Endodermal cell (in vitro differentiated cells): ENCODE measurements at regions not wholly inside any gene's neighbourhood (a gene's known extent, or its start where the extent isn't known, plus 50 kb on each side); places are given as distances from the start of the nearest gene placed in this dataset.

ENCODE experiments used
- DNase-seq: peaks from one replicate; pipeline ENCODE4 v3.0.0-alpha.2; 2017
- H3K27ac ChIP-seq: 2 replicates; pipeline ENCODE4 v1.5.1; 2013; ENCODE audit warnings: mild to moderate bottlenecking, low read depth, low read length, moderate library complexity
- H3K27me3 ChIP-seq: 2 replicates; pipeline ENCODE4 v1.6.1; 2013; ENCODE audit warnings: mild to moderate bottlenecking, low read length, moderate library complexity; ENCODE audit not compliant: insufficient read depth, control insufficient read depth, poor library complexity, severe bottlenecking
- H3K36me3 ChIP-seq: 2 replicates; pipeline ENCODE4 v1.7.0; 2013; ENCODE audit warnings: mild to moderate bottlenecking, low read length, moderate library complexity; ENCODE audit not compliant: control insufficient read depth, insufficient read depth
- H3K4me1 ChIP-seq: one replicate; pipeline ENCODE4 v1.7.0; 2013; ENCODE audit warnings: low read length; ENCODE audit not compliant: control insufficient read depth, insufficient read depth
- H3K4me3 ChIP-seq: 2 replicates; pipeline ENCODE4 v1.5.1; 2013; ENCODE audit warnings: mild to moderate bottlenecking, low read length, moderate library complexity
- H3K9ac ChIP-seq: 2 replicates; pipeline ENCODE4 v1.6.1; 2013; ENCODE audit warnings: mild to moderate bottlenecking, low read length, moderate library complexity; ENCODE audit not compliant: poor library complexity, severe bottlenecking; ENCODE audit errors: extremely low read depth
- H3K9me3 ChIP-seq: 2 replicates; pipeline ENCODE4 v1.6.1; 2013; ENCODE audit warnings: mild to moderate bottlenecking, low read length, moderate library complexity; ENCODE audit not compliant: control insufficient read depth
- H3K27ac Mint-ChIP-seq: 2 replicates; pipeline ENCODE4 v1.8.0; 2020; ENCODE audit warnings: mixed read lengths
- H3K27me3 Mint-ChIP-seq: 2 replicates; pipeline ENCODE4 v1.8.0; 2021; ENCODE audit warnings: mild to moderate bottlenecking, mixed read lengths; ENCODE audit not compliant: insufficient read depth
- H3K36me3 Mint-ChIP-seq: 2 replicates; pipeline ENCODE4 v1.8.0; 2020; ENCODE audit warnings: low read depth, mixed read lengths
- H3K4me1 Mint-ChIP-seq: 2 replicates; pipeline ENCODE4 v1.8.0; 2020; ENCODE audit warnings: mixed read lengths
- H3K4me3 Mint-ChIP-seq: 2 replicates; pipeline ENCODE4 v1.8.0; 2020; ENCODE audit warnings: mild to moderate bottlenecking, moderate library complexity, mixed read lengths
- H3K9me3 Mint-ChIP-seq: 2 replicates; pipeline ENCODE4 v1.8.0; 2020; ENCODE audit warnings: mild to moderate bottlenecking, mixed read lengths
- WGBS, 2 experiments: methylation state at CpG; one replicate each; pipeline versions ENCODE4 v1.1.5 to v1.1.7; 2013; ENCODE audit warnings: missing lambda C conversion rate in 2 of 2, mixed read lengths in 1 of 2; ENCODE audit not compliant: insufficient coverage in 1 of 2, insufficient read length in 1 of 2; 5-methylcytosine and 5-hydroxymethylcytosine counted together
- TF ChIP-seq, protein P1 (sequence below): fragments of 200-600 bp; sonication (generic); conservative IDR thresholded peaks from 2 replicates; pipeline ENCODE4 v1.5.0; 2021; ENCODE audit warnings: antibody characterized with exemption, mild to moderate bottlenecking

DNA sequence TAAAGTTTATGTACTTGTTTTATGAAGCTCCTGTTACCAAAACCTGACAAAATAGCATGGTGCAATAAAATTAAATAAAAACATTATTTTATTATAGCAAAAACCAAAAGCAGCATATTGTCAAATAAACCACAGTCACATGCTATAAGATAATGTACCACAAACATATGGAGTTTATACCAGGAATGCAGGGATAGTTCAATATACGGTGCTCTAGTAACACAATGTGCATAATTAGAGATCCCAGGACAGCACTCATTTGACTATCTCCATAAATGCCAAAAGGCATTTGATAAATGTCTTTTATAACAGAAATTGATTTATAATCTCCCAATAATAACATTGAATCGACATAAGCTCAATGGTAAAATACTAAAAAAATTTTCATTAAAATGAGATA is 402.0 kb downstream of the RND3 start:
- peaks cover 1% of the 10 kb centered on the region for H3K9me3 Mint-ChIP-seq

DNA sequence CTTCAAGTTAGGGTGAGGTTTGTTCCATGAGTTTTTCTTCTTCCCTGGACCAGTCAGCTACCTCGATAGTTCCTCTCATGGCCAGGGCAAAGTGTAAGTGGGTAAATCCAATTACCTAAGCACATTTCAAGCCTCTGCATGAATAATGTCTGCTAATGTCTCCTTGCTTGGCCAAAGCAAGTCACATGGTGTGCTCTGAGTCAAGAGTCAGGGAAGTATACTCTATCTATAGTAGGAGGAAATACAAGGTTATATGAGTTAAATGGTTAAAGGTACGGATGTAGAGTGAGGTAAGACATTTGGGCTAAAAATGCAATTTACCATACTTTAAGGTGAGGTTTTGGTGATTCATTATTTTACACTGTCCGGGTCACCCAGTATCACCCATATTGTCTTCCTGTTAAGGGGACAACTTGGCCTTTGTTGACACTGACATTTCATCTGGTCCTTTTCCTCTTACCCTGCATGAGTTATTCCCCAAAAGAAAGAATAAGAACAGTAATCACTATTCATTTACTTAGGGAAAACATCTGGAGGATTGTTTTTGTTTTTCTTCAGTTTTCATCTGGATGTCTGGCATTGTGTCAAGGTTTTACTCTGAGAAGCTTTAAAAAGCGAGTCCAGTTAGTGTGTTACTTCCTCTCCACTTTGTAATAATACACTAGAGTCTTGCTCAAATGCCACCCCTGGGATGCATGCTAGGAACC is 405.5 kb downstream of the RND3 start:
- Mint-ChIP-seq H3K9me3 (peaks cover 1% of the 10 kb centered on the region), H3K27ac (no peak overlapping the region), H3K36me3 (no peaks in the 10 kb centered on the region), H3K4me1 (no peaks in the 10 kb centered on the region), H3K4me3 (no peak overlapping the region), H3K27me3 (no peaks in the 10 kb centered on the region)
- H3K36me3 ChIP-seq, result no peaks in the 10 kb centered on the region
- H3K9me3 ChIP-seq, result peaks cover 8% of the 10 kb centered on the region
- WGBS, 2 experiments, result 94 to 96% methylated on average over 2 to 4 of the region's 4 CpGs
- TF ChIP-seq, protein P1, sequence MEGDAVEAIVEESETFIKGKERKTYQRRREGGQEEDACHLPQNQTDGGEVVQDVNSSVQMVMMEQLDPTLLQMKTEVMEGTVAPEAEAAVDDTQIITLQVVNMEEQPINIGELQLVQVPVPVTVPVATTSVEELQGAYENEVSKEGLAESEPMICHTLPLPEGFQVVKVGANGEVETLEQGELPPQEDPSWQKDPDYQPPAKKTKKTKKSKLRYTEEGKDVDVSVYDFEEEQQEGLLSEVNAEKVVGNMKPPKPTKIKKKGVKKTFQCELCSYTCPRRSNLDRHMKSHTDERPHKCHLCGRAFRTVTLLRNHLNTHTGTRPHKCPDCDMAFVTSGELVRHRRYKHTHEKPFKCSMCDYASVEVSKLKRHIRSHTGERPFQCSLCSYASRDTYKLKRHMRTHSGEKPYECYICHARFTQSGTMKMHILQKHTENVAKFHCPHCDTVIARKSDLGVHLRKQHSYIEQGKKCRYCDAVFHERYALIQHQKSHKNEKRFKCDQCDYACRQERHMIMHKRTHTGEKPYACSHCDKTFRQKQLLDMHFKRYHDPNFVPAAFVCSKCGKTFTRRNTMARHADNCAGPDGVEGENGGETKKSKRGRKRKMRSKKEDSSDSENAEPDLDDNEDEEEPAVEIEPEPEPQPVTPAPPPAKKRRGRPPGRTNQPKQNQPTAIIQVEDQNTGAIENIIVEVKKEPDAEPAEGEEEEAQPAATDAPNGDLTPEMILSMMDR, result no peak
- no peaks in the 10 kb centered on the region for H3K4me1 ChIP-seq
- H3K27me3 ChIP-seq, result no peaks in the 10 kb centered on the region
- DNase-seq, result no peak
- no peak overlapping the region for H3K9ac ChIP-seq
- H3K4me3 ChIP-seq, result no peak overlapping the region
- H3K27ac ChIP-seq, result no peak overlapping the region

More for the DNA sequence above, 402.0 kb downstream of the RND3 start:
- Mint-ChIP-seq H3K27me3 (no peaks in the 10 kb centered on the region), H3K27ac (no peak overlapping the region), H3K4me1 (no peaks in the 10 kb centered on the region), H3K36me3 (no peaks in the 10 kb centered on the region), H3K4me3 (no peak overlapping the region)
- Histone ChIP-seq H3K27ac (no peak overlapping the region), H3K4me1 (no peaks in the 10 kb centered on the region), H3K27me3 (no peaks in the 10 kb centered on the region), H3K36me3 (no peaks in the 10 kb centered on the region), H3K4me3 (no peak overlapping the region), H3K9me3 (peaks cover 8% of the 10 kb centered on the region), H3K9ac (no peak overlapping the region)
- TF ChIP-seq, protein P1, result no peak
- no peak for DNase-seq
- WGBS, 2 experiments, result 100% methylated on average over 1 of the region's 2 CpGs; no CpG with 5 or more reads in 1 of the 2 experiments

DNA sequence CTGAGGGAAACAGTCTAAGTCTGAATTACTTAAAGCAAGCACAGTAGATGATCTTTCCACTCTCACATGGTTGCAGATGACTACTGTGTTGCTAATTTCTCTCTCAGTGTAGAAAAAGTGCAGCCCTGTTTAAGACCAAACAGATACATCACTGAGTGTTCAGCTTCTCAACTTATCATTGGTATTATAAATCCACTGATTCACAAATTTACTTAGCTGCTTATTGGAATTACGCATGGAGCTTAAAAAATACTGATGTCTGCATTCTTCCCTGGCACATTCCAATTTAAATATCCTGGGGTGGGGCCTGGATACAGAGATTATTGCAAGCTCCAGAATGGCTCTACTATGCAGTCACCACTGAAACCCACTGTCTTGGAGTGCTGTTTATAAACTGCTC is 411.2 kb downstream of the RND3 start:
- no peaks in the 10 kb centered on the region for H3K36me3 Mint-ChIP-seq
- H3K4me3 ChIP-seq, result no peak overlapping the region
- H3K36me3 ChIP-seq, result no peaks in the 10 kb centered on the region
- no peaks in the 10 kb centered on the region for H3K9me3 ChIP-seq
- H3K4me1 Mint-ChIP-seq, result no peaks in the 10 kb centered on the region
- no peaks in the 10 kb centered on the region for H3K9me3 Mint-ChIP-seq
- H3K4me3 Mint-ChIP-seq, result no peak overlapping the region
- no peak for DNase-seq
- no peak overlapping the region for H3K27ac Mint-ChIP-seq
- H3K9ac ChIP-seq, result no peak overlapping the region
- H3K27me3 Mint-ChIP-seq, result no peaks in the 10 kb centered on the region
- 97 to 100% methylated on average over 1 of the region's 1 CpG for WGBS, 2 experiments
- TF ChIP-seq, protein P1, result no peak
- H3K27me3 ChIP-seq, result no peaks in the 10 kb centered on the region
- no peaks in the 10 kb centered on the region for H3K4me1 ChIP-seq
- no peak overlapping the region for H3K27ac ChIP-seq
